ENCODE measurements at regions not wholly inside any gene's neighbourhood (a gene's known extent, or its start where the extent isn't known, plus 50 kb on each side); places are given as distances from the start of the nearest gene placed in this dataset.

DNA sequence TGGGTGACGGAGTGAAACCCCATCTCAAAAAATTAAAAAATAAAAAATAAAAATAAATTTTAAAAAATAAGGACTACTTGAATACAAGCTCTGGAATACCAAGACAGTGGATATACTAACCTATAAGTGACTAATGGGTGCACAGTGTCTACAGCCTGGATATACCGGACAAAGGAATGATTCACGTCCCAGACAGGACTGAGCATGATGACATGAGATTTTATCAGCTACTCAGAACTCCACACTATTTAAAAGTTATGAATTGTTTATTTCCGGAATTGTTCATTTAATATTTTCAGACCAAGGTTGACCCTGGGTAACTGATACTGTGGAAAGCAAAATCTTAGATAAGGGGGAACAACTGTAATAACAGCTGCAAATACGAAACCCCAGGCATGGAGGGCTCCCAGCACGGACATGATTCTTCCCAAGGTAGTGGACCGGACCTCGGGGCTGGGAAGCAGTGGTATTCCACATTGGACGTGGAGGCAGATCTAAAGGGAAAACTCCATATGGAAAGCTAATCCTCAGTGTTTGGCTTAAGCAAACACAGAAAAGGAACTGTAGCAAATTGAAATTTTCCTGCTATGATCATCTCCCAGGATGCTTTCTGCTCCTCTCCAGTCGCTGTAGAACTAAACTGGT lies 102.6 kb upstream of the TSHZ3 start:
- TF ChIP-seq CTCF (IDR thresholded peaks at IDR 0.05; ENCODE audit: low read depth, low read length, poor library complexity, severe bottlenecking), result no peak
- no peak for TF ChIP-seq EZH2phosphoT487 (IDR thresholded peaks at IDR 0.05; ENCODE audit: borderline replicate concordance, low read length)
